NCI-H2196 (cell line): ENCODE measurements at regions not wholly inside any gene's neighbourhood (a gene's known extent, or its start where the extent isn't known, plus 50 kb on each side); places are given as distances from the start of the nearest gene placed in this dataset.
"Not testable (repeated sequence)": the region's sequence is repeated elsewhere in the genome, so short reads cannot be mapped to it uniquely, and the experiment has no call there.

ENCODE experiments used
- DNase-seq: peaks from one replicate; lab custom pipeline; 2025; ENCODE audit not compliant: unreplicated experiment; lab: John Stamatoyannopoulos, UW

- DNase-seq, result no peak
Measured at GRCh38 chr4:134636338-134637051, 434.9 kb upstream of the PABPC4L start.

GRCh38 chr4:134634301-134634700, 432.7 kb upstream of the PABPC4L start:
- no peak for DNase-seq

- DNase-seq, result no peak
Measured at GRCh38 chr4:134632056-134632455, 430.5 kb upstream of the PABPC4L start.

- no peak for DNase-seq
Measured at GRCh38 chr4:134628066-134628465, 426.5 kb upstream of the PABPC4L start.

- DNase-seq, result no peak
Measured at GRCh38 chr4:134627366-134627765, 425.8 kb upstream of the PABPC4L start.

- DNase-seq, result no peak
Measured at GRCh38 chr4:134624365-134624764, 422.8 kb upstream of the PABPC4L start.

- not testable (repeated sequence) for DNase-seq
Measured at GRCh38 chr4:134622626-134623575, 421.3 kb upstream of the PABPC4L start.

- no peak for DNase-seq
Measured at GRCh38 chr4:134622199-134622598, 420.6 kb upstream of the PABPC4L start.

- not testable (repeated sequence) for DNase-seq
Measured at GRCh38 chr4:134621715-134622114, 420.1 kb upstream of the PABPC4L start.

- no peak for DNase-seq
Measured at GRCh38 chr4:134610956-134611355, 409.4 kb upstream of the PABPC4L start.

- no peak for DNase-seq
Measured at GRCh38 chr4:134610172-134610571, 408.6 kb upstream of the PABPC4L start.

GRCh38 chr4:134601706-134602105, 400.1 kb upstream of the PABPC4L start:
- no peak for DNase-seq

GRCh38 chr4:134591326-134591725, 389.7 kb upstream of the PABPC4L start:
- DNase-seq, result no peak

GRCh38 chr4:134585972-134586371, 384.4 kb upstream of the PABPC4L start:
- DNase-seq, result no peak

- DNase-seq, result no peak
Measured at GRCh38 chr4:134567461-134567860, 365.9 kb upstream of the PABPC4L start.

GRCh38 chr4:134560728-134561127, 359.1 kb upstream of the PABPC4L start:
- no peak for DNase-seq

- DNase-seq, result no peak
Measured at GRCh38 chr4:134552063-134552462, 350.5 kb upstream of the PABPC4L start.

GRCh38 chr4:134551348-134551747, 349.8 kb upstream of the PABPC4L start:
- DNase-seq, result no peak

GRCh38 chr4:134548052-134548628, 346.6 kb upstream of the PABPC4L start:
- no peak for DNase-seq

- DNase-seq, result no peak
Measured at GRCh38 chr4:134546279-134546678, 344.7 kb upstream of the PABPC4L start.

- DNase-seq, result peak; percentile 52
Measured at GRCh38 chr4:134544303-134544770, 342.7 kb upstream of the PABPC4L start.

GRCh38 chr4:134540588-134540987, 339.0 kb upstream of the PABPC4L start:
- no peak for DNase-seq
